ENCODE measurements at regions not wholly inside any gene's neighbourhood (a gene's known extent, or its start where the extent isn't known, plus 50 kb on each side); places are given as distances from the start of the nearest gene placed in this dataset.

DNA sequence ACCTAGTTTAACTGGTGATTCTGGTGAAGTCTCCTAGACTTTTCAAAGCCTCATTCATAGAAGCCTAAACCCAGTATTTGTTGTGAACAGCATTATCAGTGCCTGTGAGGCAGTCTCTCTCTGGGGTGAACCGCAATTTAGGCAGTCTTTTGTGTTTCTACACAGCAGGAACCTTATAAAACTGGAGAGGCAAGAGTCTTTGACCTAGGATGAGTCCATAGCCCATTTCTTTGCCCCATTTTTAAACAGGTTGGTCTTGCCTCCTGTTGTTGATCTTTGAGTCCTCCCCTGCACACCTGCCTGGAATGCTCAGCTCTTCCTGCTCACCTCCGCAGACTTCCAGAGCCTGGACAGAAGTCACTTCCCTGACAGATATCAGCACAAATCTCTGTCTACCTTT, 51.2 kb upstream of the NRP1 start:
- Mint-ChIP-seq H3K9me3 (ENCODE audit: unreplicated experiment) (peaks cover 10% of the 10 kb centered on the region), H3K4me3 (ENCODE audit: unreplicated experiment) (no peak overlapping the region), H3K4me1 (ENCODE audit: low read depth, unreplicated experiment) (peaks cover 43% of the 10 kb centered on the region), H3K36me3 (ENCODE audit: insufficient read depth, unreplicated experiment) (peaks cover 9% of the 10 kb centered on the region), H3K27ac (ENCODE audit: unreplicated experiment) (peak overlapping the region; percentile 93), H3K27me3 (ENCODE audit: insufficient read depth, unreplicated experiment) (no peaks in the 10 kb centered on the region)
- intact Hi-C loops (cut with micrococcal nuclease; ENCODE audit: unreplicated experiment): loop anchor here (5.0 kb wide), 1 partner anchor 122 kb away; no protein-coding TSS in a partner anchor
- no peak for DNase-seq
- Histone ChIP-seq H3K4me1 (peaks cover 49% of the 10 kb centered on the region), H3K36me3 (ENCODE audit: control insufficient read depth, insufficient read depth, low read length) (no peaks in the 10 kb centered on the region), H3K27me3 (replicated peaks; ENCODE audit: control insufficient read depth, insufficient read depth, low read length) (no peaks in the 10 kb centered on the region), H3K4me3 (ENCODE audit: low read depth, low read length) (no peak overlapping the region), H3K9me3 (peaks cover 5% of the 10 kb centered on the region; the same call in 1 of the 2 replicates)
- TF ChIP-seq, protein P1, sequence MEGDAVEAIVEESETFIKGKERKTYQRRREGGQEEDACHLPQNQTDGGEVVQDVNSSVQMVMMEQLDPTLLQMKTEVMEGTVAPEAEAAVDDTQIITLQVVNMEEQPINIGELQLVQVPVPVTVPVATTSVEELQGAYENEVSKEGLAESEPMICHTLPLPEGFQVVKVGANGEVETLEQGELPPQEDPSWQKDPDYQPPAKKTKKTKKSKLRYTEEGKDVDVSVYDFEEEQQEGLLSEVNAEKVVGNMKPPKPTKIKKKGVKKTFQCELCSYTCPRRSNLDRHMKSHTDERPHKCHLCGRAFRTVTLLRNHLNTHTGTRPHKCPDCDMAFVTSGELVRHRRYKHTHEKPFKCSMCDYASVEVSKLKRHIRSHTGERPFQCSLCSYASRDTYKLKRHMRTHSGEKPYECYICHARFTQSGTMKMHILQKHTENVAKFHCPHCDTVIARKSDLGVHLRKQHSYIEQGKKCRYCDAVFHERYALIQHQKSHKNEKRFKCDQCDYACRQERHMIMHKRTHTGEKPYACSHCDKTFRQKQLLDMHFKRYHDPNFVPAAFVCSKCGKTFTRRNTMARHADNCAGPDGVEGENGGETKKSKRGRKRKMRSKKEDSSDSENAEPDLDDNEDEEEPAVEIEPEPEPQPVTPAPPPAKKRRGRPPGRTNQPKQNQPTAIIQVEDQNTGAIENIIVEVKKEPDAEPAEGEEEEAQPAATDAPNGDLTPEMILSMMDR (IDR thresholded peaks at IDR 0.05; ENCODE audit: insufficient read depth in 1 of 2, low read depth in 1 of 2, low read length in 1 of 2, severe bottlenecking in 1 of 2, unreplicated experiment in 1 of 2): no peak
- BruUV-seq (replicated peaks): no TSS peak
- ChIA-PET POLR2A (no interaction called here), CTCF (interaction anchor here (0.6 kb wide), 1 partner anchor 226 kb away, joined by 6 read pairs; no protein-coding TSS in a partner anchor)

DNA sequence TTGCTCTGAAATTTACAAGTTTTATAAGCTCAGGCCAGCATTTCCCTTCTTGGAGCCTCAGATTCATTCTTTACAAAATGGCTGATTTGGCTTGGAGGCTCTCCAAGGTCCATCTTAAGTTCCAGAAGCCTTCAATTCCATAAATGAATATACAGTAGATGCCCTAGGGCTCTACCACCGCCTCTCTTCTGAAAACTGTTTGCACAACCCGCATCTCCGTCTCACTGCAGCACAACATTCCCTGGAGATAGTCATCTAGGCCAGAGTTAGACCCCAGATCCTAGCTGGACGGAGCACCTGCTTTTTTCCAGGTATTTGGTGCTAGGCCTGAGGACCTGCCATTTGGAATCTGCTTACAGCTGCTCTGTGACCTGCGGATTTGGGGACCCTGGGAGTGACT, 50.5 kb upstream of the NRP1 start:
- peaks cover 42% of the 10 kb centered on the region for H3K4me1 ChIP-seq
- Mint-ChIP-seq H3K4me3 (ENCODE audit: unreplicated experiment) (no peak overlapping the region), H3K9me3 (ENCODE audit: unreplicated experiment) (peaks cover 10% of the 10 kb centered on the region), H3K27ac (ENCODE audit: unreplicated experiment) (no peak overlapping the region), H3K27me3 (ENCODE audit: insufficient read depth, unreplicated experiment) (no peaks in the 10 kb centered on the region), H3K4me1 (ENCODE audit: low read depth, unreplicated experiment) (peaks cover 48% of the 10 kb centered on the region), H3K36me3 (ENCODE audit: insufficient read depth, unreplicated experiment) (peaks cover 9% of the 10 kb centered on the region)
- H3K9me3 ChIP-seq: peaks cover 5% of the 10 kb centered on the region; the same call in 1 of the 2 replicates
- no peaks in the 10 kb centered on the region for H3K36me3 ChIP-seq (ENCODE audit: control insufficient read depth, insufficient read depth, low read length)
- H3K27me3 ChIP-seq (replicated peaks; ENCODE audit: control insufficient read depth, insufficient read depth, low read length): no peaks in the 10 kb centered on the region
- DNase-seq: no peak
- no TSS peak for BruUV-seq (replicated peaks)
- intact Hi-C loops (cut with micrococcal nuclease; ENCODE audit: unreplicated experiment): loop anchor here (5.0 kb wide), 1 partner anchor 122 kb away; no protein-coding TSS in a partner anchor
- CTCF ChIA-PET: no interaction called here
- H3K4me3 ChIP-seq (ENCODE audit: low read depth, low read length): no peak overlapping the region
- POLR2A ChIA-PET: no interaction called here
- TF ChIP-seq, protein P1 (IDR thresholded peaks at IDR 0.05; ENCODE audit: insufficient read depth in 1 of 2, low read depth in 1 of 2, low read length in 1 of 2, severe bottlenecking in 1 of 2, unreplicated experiment in 1 of 2): no peak

All from Caco-2 (cell line).